ENCODE measurements at regions not wholly inside any gene's neighbourhood (a gene's known extent, or its start where the extent isn't known, plus 50 kb on each side); places are given as distances from the start of the nearest gene placed in this dataset.
A peak's percentile ranks its signal among the peaks of the same experiment; 100 is the strongest.

DNA sequence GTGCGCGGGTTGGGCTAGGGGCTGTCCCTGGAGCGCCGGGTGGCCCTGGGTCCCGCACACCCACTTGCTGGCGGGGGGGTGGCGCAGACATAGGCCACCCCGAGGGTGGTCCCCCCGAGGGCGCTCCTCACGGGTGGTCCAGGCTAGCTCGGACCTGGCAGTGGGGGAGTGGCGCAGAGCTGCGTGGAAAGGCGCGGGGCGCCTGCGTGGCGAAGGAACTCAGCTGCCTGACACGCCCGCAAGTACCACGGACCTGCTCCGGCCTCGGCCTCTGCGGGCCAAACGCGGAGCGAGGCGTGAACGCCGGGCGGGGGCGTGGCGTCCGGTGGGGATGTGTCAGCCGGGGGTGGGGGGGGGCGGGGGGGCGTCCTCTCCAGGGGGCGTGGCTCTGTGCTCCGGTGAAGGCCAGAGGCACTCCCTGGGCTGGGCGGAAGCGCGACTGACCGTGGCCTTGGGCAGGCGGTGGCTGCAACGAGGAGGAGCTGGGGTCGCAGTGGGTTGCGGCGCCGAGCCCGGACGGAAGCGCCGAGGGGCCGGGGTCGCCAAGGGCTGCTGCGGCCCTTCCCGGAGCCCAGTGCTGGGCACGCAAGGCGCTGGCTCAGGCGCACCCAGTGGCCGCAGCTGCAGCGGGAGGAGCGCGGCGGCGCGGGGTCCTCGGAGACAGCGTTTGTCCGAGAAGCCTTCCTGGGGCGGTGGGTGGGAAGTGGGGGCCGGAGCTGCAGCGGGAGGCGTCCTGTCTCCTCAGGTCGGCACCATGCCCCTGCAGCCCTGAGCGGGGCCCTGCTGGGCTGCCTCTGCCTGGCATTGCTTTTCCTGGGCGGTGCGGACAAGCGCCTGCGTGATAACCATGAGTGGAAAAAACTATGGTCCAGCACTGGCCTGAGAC is 58.9 kb upstream of the NUPR2 start:
- WGBS = 0% methylated on average over 6 of the region's 81 CpGs
- Histone ChIP-seq H3K4me1 (peaks cover 0 to 19% (median 19%) of the 10 kb centered on the region in 4 donors), H3K4me3 (peak overlapping the region; percentile 58 to 63 (median 61)), H3K36me3 (no peaks in the 10 kb centered on the region), H3K27ac (replicated peaks in 1 of 4) (no peak overlapping the region), H3K27me3 (peaks cover 0 to 18% (median 0%) of the 10 kb centered on the region in 4 donors), H3K9me3 (no peaks in the 10 kb centered on the region)
- intact Hi-C loops (cut with DNase I) = no loop called here
- DNase-seq (ENCODE audit: extremely low spot score) = no peak
- TF ChIP-seq POLR2AphosphoS5 (IDR thresholded peaks at IDR 0.05) = no peak
- TF ChIP-seq EP300 (IDR thresholded peaks at IDR 0.05) = no peak
- no peak for TF ChIP-seq POLR2A (IDR thresholded peaks at IDR 0.05; ENCODE audit: low read depth)
- TF ChIP-seq, protein P1, sequence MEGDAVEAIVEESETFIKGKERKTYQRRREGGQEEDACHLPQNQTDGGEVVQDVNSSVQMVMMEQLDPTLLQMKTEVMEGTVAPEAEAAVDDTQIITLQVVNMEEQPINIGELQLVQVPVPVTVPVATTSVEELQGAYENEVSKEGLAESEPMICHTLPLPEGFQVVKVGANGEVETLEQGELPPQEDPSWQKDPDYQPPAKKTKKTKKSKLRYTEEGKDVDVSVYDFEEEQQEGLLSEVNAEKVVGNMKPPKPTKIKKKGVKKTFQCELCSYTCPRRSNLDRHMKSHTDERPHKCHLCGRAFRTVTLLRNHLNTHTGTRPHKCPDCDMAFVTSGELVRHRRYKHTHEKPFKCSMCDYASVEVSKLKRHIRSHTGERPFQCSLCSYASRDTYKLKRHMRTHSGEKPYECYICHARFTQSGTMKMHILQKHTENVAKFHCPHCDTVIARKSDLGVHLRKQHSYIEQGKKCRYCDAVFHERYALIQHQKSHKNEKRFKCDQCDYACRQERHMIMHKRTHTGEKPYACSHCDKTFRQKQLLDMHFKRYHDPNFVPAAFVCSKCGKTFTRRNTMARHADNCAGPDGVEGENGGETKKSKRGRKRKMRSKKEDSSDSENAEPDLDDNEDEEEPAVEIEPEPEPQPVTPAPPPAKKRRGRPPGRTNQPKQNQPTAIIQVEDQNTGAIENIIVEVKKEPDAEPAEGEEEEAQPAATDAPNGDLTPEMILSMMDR (IDR thresholded peaks at IDR 0.05) = no peak

DNA sequence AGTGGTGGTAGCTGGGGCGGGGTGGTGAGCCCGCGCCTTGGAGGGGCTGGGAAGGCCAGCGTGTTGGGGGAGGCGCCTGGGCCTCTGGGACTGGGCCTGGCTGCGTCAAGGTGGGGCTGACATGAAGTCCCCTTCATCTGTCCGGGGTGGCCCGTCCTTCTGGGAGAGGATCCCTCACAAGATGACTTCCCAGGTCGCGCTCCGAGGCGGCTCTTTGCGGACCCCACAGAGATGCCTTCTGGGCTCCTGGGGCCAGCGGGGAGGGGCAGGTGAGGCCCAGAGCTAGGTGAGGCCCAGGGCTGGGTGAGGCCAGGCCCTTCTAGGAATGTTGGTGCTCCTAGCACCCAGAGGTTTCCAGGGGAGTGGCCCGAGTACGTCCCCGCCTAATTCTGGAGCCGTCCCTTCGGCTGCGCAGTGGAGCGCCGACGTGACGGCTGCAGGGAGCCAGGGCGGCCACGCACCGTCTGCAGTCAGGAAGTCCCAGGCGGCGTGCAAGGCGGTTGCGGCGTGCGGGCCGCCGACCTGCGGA is 58.2 kb upstream of the NUPR2 start:
- Histone ChIP-seq H3K4me3 (peak overlapping the region; percentile 58 to 63 (median 61)), H3K27ac (replicated peaks in 1 of 4) (no peak overlapping the region), H3K9me3 (no peaks in the 10 kb centered on the region), H3K27me3 (peaks cover 0 to 18% (median 0%) of the 10 kb centered on the region in 4 donors), H3K36me3 (no peaks in the 10 kb centered on the region), H3K4me1 (peaks cover 0 to 19% (median 19%) of the 10 kb centered on the region in 4 donors)
- WGBS = 37% methylated on average over 22 of the region's 36 CpGs
- no peak for TF ChIP-seq POLR2AphosphoS5 (IDR thresholded peaks at IDR 0.05)
- TF ChIP-seq EP300 (IDR thresholded peaks at IDR 0.05) = no peak
- no peak for TF ChIP-seq POLR2A (IDR thresholded peaks at IDR 0.05; ENCODE audit: low read depth)
- TF ChIP-seq, protein P1 (IDR thresholded peaks at IDR 0.05) = no peak
- intact Hi-C loops (cut with DNase I) = no loop called here
- DNase-seq (ENCODE audit: extremely low spot score) = no peak

Small RNAs in the stretch of these regions (small RNA-seq; reads per million reads assigned to genes)
- 0 reads per million in 3 donors for gene AC092447.9
- 0 reads per million in 3 donors for gene RNU6-1052P
- 0 reads per million in 3 donors for gene RNU6-1335P
- gene SEPT14P24 = 0 reads per million in 3 donors

Measured in esophagus muscularis mucosa (tissue), 4 donors.